Tibial nerve (tissue), 4 donors: ENCODE measurements at regions not wholly inside any gene's neighbourhood (a gene's known extent, or its start where the extent isn't known, plus 50 kb on each side); places are given as distances from the start of the nearest gene placed in this dataset.

ENCODE experiments used
- DNase-seq, 2 donors: peaks; one replicate each; pipeline ENCODE4 v3.0.0-alpha.2; 2019; ENCODE audit warnings: low spot score in 2 of 2
- H3K27ac ChIP-seq, 4 donors: fragments of 200-600 bp; sonication (generic) in 3 of 4; one replicate each; pipeline ENCODE4 v1.5.1; 2017 to 2019; ENCODE audit warnings: mild to moderate bottlenecking in 1 of 4
- H3K27me3 ChIP-seq, 2 donors: fragments of 200-600 bp; sonication (generic) in 1 of 2; one replicate each; pipeline versions ENCODE4 v1.5.1 to v1.6.0; 2017 to 2019
- H3K36me3 ChIP-seq, 3 donors: fragments of 200-600 bp; sonication (generic); one replicate each; pipeline ENCODE4 v1.5.1; 2018 to 2019
- H3K4me1 ChIP-seq, 4 donors: fragments of 200-600 bp; sonication (generic) in 3 of 4; one replicate each; pipeline ENCODE4 v1.5.1; 2017 to 2019
- H3K4me3 ChIP-seq, 4 donors: fragments of 200-600 bp; sonication (generic) in 3 of 4; one replicate each; pipeline ENCODE4 v1.5.1; 2017 to 2019; ENCODE audit warnings: mild to moderate bottlenecking in 1 of 4, moderate library complexity in 1 of 4
- H3K9me3 ChIP-seq, 4 donors: fragments of 200-600 bp; sonication (generic) in 3 of 4; one replicate each; pipeline ENCODE4 v1.5.1; 2017 to 2019
- EP300 ChIP-seq, 2 donors: sonication (generic); formaldehyde crosslinking; IDR thresholded peaks; one replicate each; pipeline ENCODE4 v1.6.1; 2017; ENCODE audit warnings: antibody characterized with exemption in 2 of 2, mild to moderate bottlenecking in 1 of 2
- POLR2A ChIP-seq, 2 donors: fragments of 450-650 bp; IDR thresholded peaks; one replicate each; pipeline ENCODE4 v1.6.1; 2017; ENCODE audit warnings: antibody characterized with exemption in 2 of 2, mild to moderate bottlenecking in 2 of 2, moderate library complexity in 2 of 2
- WGBS, 2 donors: methylation state at CpG; one replicate each; pipeline ENCODE4 v1.1.5; 2018; 5-methylcytosine and 5-hydroxymethylcytosine counted together
- TF ChIP-seq, protein P1 (sequence below), 5 experiments: fragments of 200-600 bp in 3 of 5; fragments of 450-650 bp in 2 of 5; sonication (generic) in 3 of 5; IDR thresholded peaks; one replicate each; pipeline ENCODE4 v1.5.1; 2016 to 2019; ENCODE audit warnings: antibody characterized with exemption in 5 of 5, mild to moderate bottlenecking in 3 of 5, moderate library complexity in 2 of 5

DNA sequence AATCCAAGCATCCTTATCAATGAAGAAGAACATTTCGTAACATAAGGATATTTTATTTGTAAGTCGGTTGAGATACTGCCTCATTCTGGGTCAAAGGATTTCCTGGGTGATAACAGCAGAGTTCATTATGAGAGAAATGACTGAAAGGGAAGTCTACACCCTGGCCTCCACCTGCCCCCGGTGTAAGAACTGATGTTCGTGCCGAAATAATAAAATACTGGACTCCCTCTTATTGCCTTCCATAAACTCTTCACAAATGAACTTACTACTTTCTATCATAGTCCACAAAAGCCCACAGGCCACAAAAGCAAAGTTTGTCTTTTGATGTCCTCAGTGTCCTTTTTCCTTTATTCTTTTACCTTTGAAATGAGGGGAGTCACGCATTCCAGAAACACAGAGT, 174.4 kb downstream of the SERPINI1 start:
- H3K4me3 ChIP-seq, result no peak overlapping the region
- H3K9me3 ChIP-seq, result no peaks in the 10 kb centered on the region
- no peaks in the 10 kb centered on the region for H3K4me1 ChIP-seq
- no peaks in the 10 kb centered on the region for H3K27me3 ChIP-seq
- H3K36me3 ChIP-seq, result no peaks in the 10 kb centered on the region
- DNase-seq, result no peak
- 80 to 83% methylated on average over 6 of the region's 6 CpGs for WGBS, 2 donors
- no peak overlapping the region for H3K27ac ChIP-seq
- TF ChIP-seq, protein P1, sequence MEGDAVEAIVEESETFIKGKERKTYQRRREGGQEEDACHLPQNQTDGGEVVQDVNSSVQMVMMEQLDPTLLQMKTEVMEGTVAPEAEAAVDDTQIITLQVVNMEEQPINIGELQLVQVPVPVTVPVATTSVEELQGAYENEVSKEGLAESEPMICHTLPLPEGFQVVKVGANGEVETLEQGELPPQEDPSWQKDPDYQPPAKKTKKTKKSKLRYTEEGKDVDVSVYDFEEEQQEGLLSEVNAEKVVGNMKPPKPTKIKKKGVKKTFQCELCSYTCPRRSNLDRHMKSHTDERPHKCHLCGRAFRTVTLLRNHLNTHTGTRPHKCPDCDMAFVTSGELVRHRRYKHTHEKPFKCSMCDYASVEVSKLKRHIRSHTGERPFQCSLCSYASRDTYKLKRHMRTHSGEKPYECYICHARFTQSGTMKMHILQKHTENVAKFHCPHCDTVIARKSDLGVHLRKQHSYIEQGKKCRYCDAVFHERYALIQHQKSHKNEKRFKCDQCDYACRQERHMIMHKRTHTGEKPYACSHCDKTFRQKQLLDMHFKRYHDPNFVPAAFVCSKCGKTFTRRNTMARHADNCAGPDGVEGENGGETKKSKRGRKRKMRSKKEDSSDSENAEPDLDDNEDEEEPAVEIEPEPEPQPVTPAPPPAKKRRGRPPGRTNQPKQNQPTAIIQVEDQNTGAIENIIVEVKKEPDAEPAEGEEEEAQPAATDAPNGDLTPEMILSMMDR (IDR thresholded peaks at IDR 0.05), result no peak
- TF ChIP-seq POLR2A (IDR thresholded peaks at IDR 0.05) (no peak), EP300 (IDR thresholded peaks at IDR 0.05) (no peak)

DNA sequence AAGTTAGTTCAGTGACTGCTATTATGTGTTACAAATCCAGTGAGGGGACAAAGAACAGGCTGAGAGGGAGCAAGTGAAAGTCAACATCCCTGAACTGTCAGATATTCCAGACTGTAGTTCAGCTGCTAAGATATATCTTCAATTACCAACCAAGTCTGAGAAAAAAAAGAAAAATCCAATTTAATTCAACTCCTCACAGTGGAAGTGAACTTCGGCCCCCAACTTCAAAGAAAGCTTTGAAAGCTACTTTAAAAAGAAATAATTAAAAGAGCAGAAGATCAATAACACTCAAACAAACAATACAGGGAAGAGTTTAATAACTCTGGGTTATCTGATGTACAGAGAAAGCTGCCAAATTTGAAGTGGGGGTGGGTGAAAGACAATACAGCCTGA, 174.0 kb downstream of the SERPINI1 start:
- 65 to 77% methylated on average over 1 of the region's 1 CpG for WGBS, 2 donors
- H3K9me3 ChIP-seq, result no peaks in the 10 kb centered on the region
- no peak for DNase-seq

DNA sequence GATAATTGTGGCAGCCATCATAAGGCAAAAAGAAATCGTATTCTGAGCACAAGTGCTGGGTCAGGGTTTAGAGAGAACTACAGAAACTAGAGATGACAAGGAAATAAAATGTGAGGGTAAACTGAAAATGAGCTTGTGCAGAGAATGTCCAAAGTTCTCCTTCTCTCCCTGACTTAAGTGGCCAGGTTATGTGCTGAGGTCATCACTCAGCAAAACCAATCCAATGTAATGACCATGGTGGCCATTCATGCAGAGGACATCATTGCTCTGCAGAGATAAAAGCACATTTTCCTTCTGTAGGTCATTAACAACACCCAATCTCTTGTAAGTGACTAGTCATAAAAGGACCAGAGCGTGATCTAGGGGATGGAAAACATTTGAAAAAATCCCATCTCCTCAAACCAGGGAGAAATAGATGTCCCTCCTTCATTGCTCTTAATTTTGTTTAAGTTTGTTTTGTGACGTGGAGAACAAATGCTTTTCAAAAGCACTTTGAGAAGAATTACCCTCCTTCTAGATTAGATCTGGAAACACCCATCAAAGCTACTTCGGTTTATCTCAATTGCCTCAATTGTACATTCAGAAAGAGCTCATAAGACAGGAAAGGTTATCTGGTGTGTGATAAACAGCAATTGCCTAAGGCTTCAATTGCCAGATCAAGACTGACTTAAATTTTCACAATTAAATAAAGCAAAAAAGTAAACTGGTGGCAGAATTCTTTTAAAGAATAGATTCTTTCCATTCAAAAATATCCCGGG, 173.4 kb downstream of the SERPINI1 start:
- H3K36me3 ChIP-seq, result no peaks in the 10 kb centered on the region
- H3K4me3 ChIP-seq, result no peak overlapping the region
- no peak for DNase-seq
- TF ChIP-seq POLR2A (IDR thresholded peaks at IDR 0.05), result no peak
- H3K9me3 ChIP-seq, result no peaks in the 10 kb centered on the region
- no peaks in the 10 kb centered on the region for H3K27me3 ChIP-seq
- H3K4me1 ChIP-seq, result no peaks in the 10 kb centered on the region
- 59 to 64% methylated on average over 5 of the region's 5 CpGs for WGBS, 2 donors
- no peak overlapping the region for H3K27ac ChIP-seq

More for the DNA sequence above, 174.0 kb downstream of the SERPINI1 start:
- no peaks in the 10 kb centered on the region for H3K36me3 ChIP-seq
- TF ChIP-seq POLR2A (IDR thresholded peaks at IDR 0.05) (no peak), EP300 (IDR thresholded peaks at IDR 0.05) (no peak)
- TF ChIP-seq, protein P1 (IDR thresholded peaks at IDR 0.05), result no peak
- no peak overlapping the region for H3K4me3 ChIP-seq
- no peak overlapping the region for H3K27ac ChIP-seq
- no peaks in the 10 kb centered on the region for H3K27me3 ChIP-seq
- no peaks in the 10 kb centered on the region for H3K4me1 ChIP-seq

DNA sequence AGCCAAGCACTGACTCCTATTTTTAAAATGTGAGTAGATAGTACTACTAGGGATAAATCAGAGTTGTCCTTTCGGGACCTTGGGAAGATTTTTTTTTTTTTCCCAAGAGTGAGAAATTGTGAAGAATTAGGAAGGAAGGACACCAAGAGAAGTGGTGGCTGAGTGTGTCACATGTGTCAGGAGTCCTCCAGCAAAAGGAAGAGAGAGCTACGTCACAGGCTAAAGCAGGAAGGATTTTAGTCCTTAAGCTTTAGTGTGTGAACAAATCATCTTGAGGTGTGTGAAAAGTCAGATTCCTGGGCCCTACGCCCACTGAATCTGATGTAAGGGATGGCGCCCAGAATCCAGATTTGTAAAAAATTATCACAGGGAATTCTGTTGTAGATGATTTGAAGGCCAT, 172.7 kb downstream of the SERPINI1 start:
- no peaks in the 10 kb centered on the region for H3K4me1 ChIP-seq
- H3K27ac ChIP-seq, result no peak overlapping the region
- H3K36me3 ChIP-seq, result no peaks in the 10 kb centered on the region
- TF ChIP-seq EP300 (IDR thresholded peaks at IDR 0.05) (no peak), POLR2A (IDR thresholded peaks at IDR 0.05) (no peak)
- TF ChIP-seq, protein P1 (IDR thresholded peaks at IDR 0.05), result no peak
- no peaks in the 10 kb centered on the region for H3K27me3 ChIP-seq
- no peak overlapping the region for H3K4me3 ChIP-seq
- DNase-seq, result no peak
- WGBS, 2 donors, result 86 to 88% methylated on average over 4 of the region's 4 CpGs
- H3K9me3 ChIP-seq, result no peaks in the 10 kb centered on the region

DNA sequence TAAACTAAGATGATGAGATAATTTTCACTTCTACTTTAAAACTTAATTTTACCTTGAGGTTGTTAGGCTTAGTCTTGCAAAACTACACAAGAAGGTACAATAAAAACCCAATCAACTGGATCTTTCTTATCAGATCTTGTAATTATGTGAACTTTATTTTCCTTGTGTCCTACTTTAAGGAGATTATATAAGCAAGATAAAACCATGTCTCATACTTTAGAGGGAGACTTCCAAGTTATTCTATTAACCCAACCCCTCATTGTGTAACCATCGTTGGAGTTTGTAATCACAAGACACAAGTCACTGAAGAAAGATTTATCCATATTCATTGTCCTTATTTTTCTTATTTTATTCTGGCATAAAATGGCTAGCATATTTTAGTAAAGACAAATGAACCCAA, 165.6 kb downstream of the SERPINI1 start:
- no peak overlapping the region for H3K4me3 ChIP-seq
- 51 to 59% methylated on average over 1 of the region's 1 CpG for WGBS, 2 donors
- TF ChIP-seq EP300 (IDR thresholded peaks at IDR 0.05), result no peak
- TF ChIP-seq POLR2A (IDR thresholded peaks at IDR 0.05), result no peak
- TF ChIP-seq, protein P1 (IDR thresholded peaks at IDR 0.05), result no peak
- no peaks in the 10 kb centered on the region for H3K36me3 ChIP-seq
- no peak overlapping the region for H3K27ac ChIP-seq
- H3K9me3 ChIP-seq, result no peaks in the 10 kb centered on the region
- DNase-seq, result no peak
- no peaks in the 10 kb centered on the region for H3K4me1 ChIP-seq
- no peaks in the 10 kb centered on the region for H3K27me3 ChIP-seq
